Endothelial cell of umbilical vein (primary cell): ENCODE measurements at regions not wholly inside any gene's neighbourhood (a gene's known extent, or its start where the extent isn't known, plus 50 kb on each side); places are given as distances from the start of the nearest gene placed in this dataset.

Source experiments
- EZH2 ChIP-seq: IDR thresholded peaks from 2 replicates; pipeline ENCODE4 v1.6.1; 2012; ENCODE audit warnings: borderline replicate concordance, low read depth, mild to moderate bottlenecking, moderate library complexity, low read length, inconsistent platforms; ENCODE audit not compliant: severe bottlenecking
- MYC ChIP-seq: IDR thresholded peaks from one replicate; pipeline ENCODE4 v1.6.1; 2011; ENCODE audit warnings: mild to moderate bottlenecking, low read depth, low read length
- POLR2A ChIP-seq: IDR thresholded peaks from 2 replicates; pipeline ENCODE4 v1.6.1; 2012; ENCODE audit warnings: low read depth, mild to moderate bottlenecking, control low read depth, low read length
- TF ChIP-seq, protein P1 (sequence below), 2 donors: IDR thresholded peaks; 1 replicate in 1 of 2; 2 replicates in 1 of 2; pipeline ENCODE4 v1.5.1; 2011; ENCODE audit warnings: low read length in 2 of 2, mild to moderate bottlenecking in 2 of 2, moderate library complexity in 2 of 2, control low read depth in 1 of 2, inconsistent platforms in 1 of 2, low read depth in 1 of 2; ENCODE audit not compliant: insufficient read depth in 1 of 2; ENCODE audit errors: extremely low read depth in 1 of 2

DNA sequence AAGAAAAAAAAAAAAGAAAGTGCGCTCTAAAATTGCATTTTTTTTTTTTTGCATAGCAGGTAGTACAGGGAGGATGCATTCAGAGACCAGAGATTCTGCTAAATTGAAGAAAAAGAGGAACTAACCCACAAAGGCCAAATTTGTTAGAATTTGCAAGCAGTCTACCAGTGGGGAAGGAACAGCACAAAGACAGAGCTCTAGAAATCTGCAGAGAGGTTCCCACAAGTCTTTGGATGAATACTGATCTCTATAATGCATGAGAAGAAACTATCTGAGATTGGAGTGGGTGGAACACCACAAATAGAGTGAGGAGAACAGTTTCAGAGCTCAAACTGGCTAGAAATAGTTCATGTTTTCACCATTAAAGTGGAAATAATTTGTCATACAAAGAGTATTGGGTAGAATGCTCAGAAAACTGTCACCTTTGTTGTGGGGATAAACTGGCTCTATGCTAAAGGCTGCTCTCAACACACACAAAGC lies 79.6 kb upstream of the AHI1 start:
- TF ChIP-seq POLR2A (no peak), EZH2 (no peak), MYC (no peak)
- TF ChIP-seq, protein P1, sequence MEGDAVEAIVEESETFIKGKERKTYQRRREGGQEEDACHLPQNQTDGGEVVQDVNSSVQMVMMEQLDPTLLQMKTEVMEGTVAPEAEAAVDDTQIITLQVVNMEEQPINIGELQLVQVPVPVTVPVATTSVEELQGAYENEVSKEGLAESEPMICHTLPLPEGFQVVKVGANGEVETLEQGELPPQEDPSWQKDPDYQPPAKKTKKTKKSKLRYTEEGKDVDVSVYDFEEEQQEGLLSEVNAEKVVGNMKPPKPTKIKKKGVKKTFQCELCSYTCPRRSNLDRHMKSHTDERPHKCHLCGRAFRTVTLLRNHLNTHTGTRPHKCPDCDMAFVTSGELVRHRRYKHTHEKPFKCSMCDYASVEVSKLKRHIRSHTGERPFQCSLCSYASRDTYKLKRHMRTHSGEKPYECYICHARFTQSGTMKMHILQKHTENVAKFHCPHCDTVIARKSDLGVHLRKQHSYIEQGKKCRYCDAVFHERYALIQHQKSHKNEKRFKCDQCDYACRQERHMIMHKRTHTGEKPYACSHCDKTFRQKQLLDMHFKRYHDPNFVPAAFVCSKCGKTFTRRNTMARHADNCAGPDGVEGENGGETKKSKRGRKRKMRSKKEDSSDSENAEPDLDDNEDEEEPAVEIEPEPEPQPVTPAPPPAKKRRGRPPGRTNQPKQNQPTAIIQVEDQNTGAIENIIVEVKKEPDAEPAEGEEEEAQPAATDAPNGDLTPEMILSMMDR (IDR thresholded peaks at IDR 0.05; ENCODE audit: extremely low read depth in 1 of 2, insufficient read depth in 1 of 2, low read depth in 1 of 2, low read length in 2 of 2), result no peak
